ENCODE measurements at regions not wholly inside any gene's neighbourhood (a gene's known extent, or its start where the extent isn't known, plus 50 kb on each side); places are given as distances from the start of the nearest gene placed in this dataset.

- ChIA-PET POLR2A (no interaction called here), CTCF (interaction anchor here (0.6 to 2.9 kb wide), 2 partner anchors 394 to 404 kb away, joined by 5 to 10 read pairs; no protein-coding TSS in a partner anchor)
- no peak for TF ChIP-seq CTCF (IDR thresholded peaks at IDR 0.05; ENCODE audit: low read depth, low read length)
- Histone ChIP-seq H3K4me3 (ENCODE audit: low read depth, low read length) (no peak overlapping the region), H3K27me3 (ENCODE audit: control insufficient read depth, insufficient read depth, low read length) (no peaks in the 10 kb centered on the region), H3K27ac (ENCODE audit: low read depth, low read length) (no peak overlapping the region), H3K9me3 (ENCODE audit: control insufficient read depth, insufficient read depth, low read length) (no peaks in the 10 kb centered on the region)
- DNase-seq (ENCODE audit: low read depth, low spot score), result no peak
These were observed 61.4 kb downstream of the NXNL2 start for GRCh38 chr9:88596376-88596775.

GRCh38 chr9:88604836-88605511 is 70.0 kb downstream of the NXNL2 start:
- DNase-seq (ENCODE audit: low read depth, low spot score), result no peak
- CTCF ChIA-PET, result interaction anchor here (0.6 to 1.4 kb wide), 3 partner anchors 11 to 396 kb away, joined by 3 read pairs; no protein-coding TSS in a partner anchor
- Histone ChIP-seq H3K9me3 (ENCODE audit: control insufficient read depth, insufficient read depth, low read length) (no peaks in the 10 kb centered on the region), H3K27me3 (ENCODE audit: control insufficient read depth, insufficient read depth, low read length) (no peaks in the 10 kb centered on the region), H3K4me3 (ENCODE audit: low read depth, low read length) (no peak overlapping the region), H3K27ac (ENCODE audit: low read depth, low read length) (no peak overlapping the region)
- no peak for TF ChIP-seq CTCF (IDR thresholded peaks at IDR 0.05; ENCODE audit: low read depth, low read length)
- POLR2A ChIA-PET, result interaction anchor here (0.8 kb wide), 1 partner anchor 12 kb away, joined by 4 read pairs; no protein-coding TSS in a partner anchor

- no peaks in the 10 kb centered on the region for H3K9me3 ChIP-seq (ENCODE audit: control insufficient read depth, insufficient read depth, low read length)
- POLR2A ChIA-PET, result interaction anchor here (0.8 kb wide), 1 partner anchor 11 kb away, joined by 4 read pairs; no protein-coding TSS in a partner anchor
- H3K27me3 ChIP-seq (ENCODE audit: control insufficient read depth, insufficient read depth, low read length), result no peaks in the 10 kb centered on the region
- no peak overlapping the region for H3K4me3 ChIP-seq (ENCODE audit: low read depth, low read length)
- H3K27ac ChIP-seq (ENCODE audit: low read depth, low read length), result no peak overlapping the region
- CTCF ChIA-PET, result interaction anchor here (0.6 to 1.4 kb wide), 2 partner anchors 176 to 395 kb away, joined by 3 read pairs; no protein-coding TSS in a partner anchor
- no peak for TF ChIP-seq CTCF (IDR thresholded peaks at IDR 0.05; ENCODE audit: low read depth, low read length)
- DNase-seq (ENCODE audit: low read depth, low spot score), result no peak
These were observed 70.8 kb downstream of the NXNL2 start for GRCh38 chr9:88605512-88606362.

- ChIA-PET CTCF (interaction anchor here (1.0 kb wide), 1 partner anchor 35 kb away, joined by 3 read pairs; no protein-coding TSS in a partner anchor), POLR2A (no interaction called here)
- no peak for TF ChIP-seq CTCF (IDR thresholded peaks at IDR 0.05; ENCODE audit: low read depth, low read length)
These were observed 79.4 kb downstream of the NXNL2 start for GRCh38 chr9:88614359-88614758.

More at GRCh38 chr9:88614359-88614758, 79.4 kb downstream of the NXNL2 start:
- Histone ChIP-seq H3K27ac (ENCODE audit: low read depth, low read length) (no peak overlapping the region), H3K9me3 (ENCODE audit: control insufficient read depth, insufficient read depth, low read length) (peaks cover 2% of the 10 kb centered on the region; the same call in 1 of the 2 replicates), H3K4me3 (ENCODE audit: low read depth, low read length) (no peak overlapping the region), H3K27me3 (ENCODE audit: control insufficient read depth, insufficient read depth, low read length) (no peaks in the 10 kb centered on the region)
- no peak for DNase-seq (ENCODE audit: low read depth, low spot score)
